ENCODE measurements at regions not wholly inside any gene's neighbourhood (a gene's known extent, or its start where the extent isn't known, plus 50 kb on each side); places are given as distances from the start of the nearest gene placed in this dataset.

GRCh38 chr16:60636117-60636516, 1400.1 kb downstream of the CDH8 start:
- no peaks in the 10 kb centered on the region for H3K79me2 ChIP-seq (ENCODE audit: control insufficient read depth, low read length)
- no peaks in the 10 kb centered on the region for H3K9me2 ChIP-seq (replicated peaks; ENCODE audit: control insufficient read depth, low read length)
- H3K4me2 ChIP-seq (ENCODE audit: low read length): no peak overlapping the region
- H3K9me3 ChIP-seq (ENCODE audit: control insufficient read depth, insufficient read depth, low read length): no peaks in the 10 kb centered on the region
- no peak overlapping the region for H3K4me3 ChIP-seq (ENCODE audit: low read length)
- H3K4me1 ChIP-seq (ENCODE audit: control insufficient read depth, low read length): no peaks in the 10 kb centered on the region
- H3K27ac ChIP-seq (ENCODE audit: low read depth, low read length): no peak overlapping the region
- no peak for TF ChIP-seq CTCF (IDR thresholded peaks at IDR 0.05; ENCODE audit: low read depth, low read length, poor library complexity, severe bottlenecking)
- TF ChIP-seq EZH2phosphoT487 (IDR thresholded peaks at IDR 0.05; ENCODE audit: borderline replicate concordance, low read length): no peak
- H3K27me3 ChIP-seq (ENCODE audit: control insufficient read depth, low read length): no peaks in the 10 kb centered on the region
- H3K36me3 ChIP-seq (ENCODE audit: control insufficient read depth, low read length): no peaks in the 10 kb centered on the region
- no peaks in the 10 kb centered on the region for H3F3A ChIP-seq (ENCODE audit: control insufficient read depth, insufficient read depth)
- H4K20me1 ChIP-seq (ENCODE audit: control insufficient read depth, insufficient read depth, low read depth, low read length): no peaks in the 10 kb centered on the region

- Histone ChIP-seq H3K27me3 (ENCODE audit: control insufficient read depth, low read length) (no peaks in the 10 kb centered on the region), H3K4me3 (ENCODE audit: low read length) (no peak overlapping the region), H3K4me1 (ENCODE audit: control insufficient read depth, low read length) (no peaks in the 10 kb centered on the region), H3K27ac (ENCODE audit: low read depth, low read length) (no peak overlapping the region), H3F3A (ENCODE audit: control insufficient read depth, insufficient read depth) (no peaks in the 10 kb centered on the region), H3K79me2 (ENCODE audit: control insufficient read depth, low read length) (no peaks in the 10 kb centered on the region), H3K9me2 (replicated peaks; ENCODE audit: control insufficient read depth, low read length) (no peaks in the 10 kb centered on the region), H3K9me3 (ENCODE audit: control insufficient read depth, insufficient read depth, low read length) (no peaks in the 10 kb centered on the region), H3K4me2 (ENCODE audit: low read length) (no peak overlapping the region), H3K36me3 (ENCODE audit: control insufficient read depth, low read length) (no peaks in the 10 kb centered on the region), H4K20me1 (ENCODE audit: control insufficient read depth, insufficient read depth, low read depth, low read length) (no peaks in the 10 kb centered on the region)
- TF ChIP-seq CTCF (IDR thresholded peaks at IDR 0.05; ENCODE audit: low read depth, low read length, poor library complexity, severe bottlenecking) (no peak), EZH2phosphoT487 (IDR thresholded peaks at IDR 0.05; ENCODE audit: borderline replicate concordance, low read length) (no peak)
Measured at GRCh38 chr16:60635548-60635947, 1400.7 kb downstream of the CDH8 start.

- no peak overlapping the region for H3K27ac ChIP-seq (ENCODE audit: low read depth, low read length)
Measured at GRCh38 chr16:60611844-60612243, 1424.4 kb downstream of the CDH8 start.

More at GRCh38 chr16:60611844-60612243, 1424.4 kb downstream of the CDH8 start:
- H3K27me3 ChIP-seq (ENCODE audit: control insufficient read depth, low read length): no peaks in the 10 kb centered on the region
- no peak for TF ChIP-seq EZH2phosphoT487 (IDR thresholded peaks at IDR 0.05; ENCODE audit: borderline replicate concordance, low read length)
- TF ChIP-seq CTCF (IDR thresholded peaks at IDR 0.05; ENCODE audit: low read depth, low read length, poor library complexity, severe bottlenecking): no peak
- H3K9me2 ChIP-seq (replicated peaks; ENCODE audit: control insufficient read depth, low read length): no peaks in the 10 kb centered on the region
- no peaks in the 10 kb centered on the region for H4K20me1 ChIP-seq (ENCODE audit: control insufficient read depth, insufficient read depth, low read depth, low read length)
- no peaks in the 10 kb centered on the region for H3K79me2 ChIP-seq (ENCODE audit: control insufficient read depth, low read length)
- no peaks in the 10 kb centered on the region for H3K36me3 ChIP-seq (ENCODE audit: control insufficient read depth, low read length)
- no peak overlapping the region for H3K4me3 ChIP-seq (ENCODE audit: low read length)
- H3K9me3 ChIP-seq (ENCODE audit: control insufficient read depth, insufficient read depth, low read length): no peaks in the 10 kb centered on the region
- no peaks in the 10 kb centered on the region for H3K4me1 ChIP-seq (ENCODE audit: control insufficient read depth, low read length)
- no peak overlapping the region for H3K4me2 ChIP-seq (ENCODE audit: low read length)
- no peaks in the 10 kb centered on the region for H3F3A ChIP-seq (ENCODE audit: control insufficient read depth, insufficient read depth)

All from DOHH2 (cell line).